HepG2 (cell line): ENCODE measurements at regions not wholly inside any gene's neighbourhood (a gene's known extent, or its start where the extent isn't known, plus 50 kb on each side); places are given as distances from the start of the nearest gene placed in this dataset.

Experiments
- ATAC-seq: fragments of 200-7000 bp; cut with Tn5 transposase; 3 replicates; pipeline ENCODE4 v1.9.1; 2020; ENCODE audit warnings: mild to moderate bottlenecking, moderate library complexity
- BruUV-seq: library from RNA; stranded (reverse); fragments of 400-500 nt; replicated peaks from 2 replicates; lab custom pipeline; 2021; lab: Mats Ljungman, UMichigan
- CTCF ChIA-PET: fragments of 300-600 bp; formaldehyde crosslinking; extraction: SDS; loops from one replicate; lab custom pipeline; 2021; ENCODE audit warnings: low total read pairs, inconsistent platforms, low intra/inter-chr PET ratio; lab: Yijun Ruan, JAX
- POLR2A ChIA-PET: fragments of 350-600 bp; sonication (Branson Sonifier 250); formaldehyde crosslinking; loops from one replicate; lab custom pipeline; 2020; ENCODE audit warnings: antibody characterized with exemption, inconsistent platforms; lab: Yijun Ruan, JAX
- DNase-seq: peaks from one replicate; pipeline ENCODE4 v3.0.0-alpha.2; 2015; ENCODE audit warnings: low spot score
- FAIRE-seq: peaks from 3 replicates; lab custom pipeline; 2011; peaks lifted over from hg19 to GRCh38; lab: Jason Lieb, UNC
- H2AFZ ChIP-seq: one replicate; pipeline ENCODE4 v1.6.1; 2011; ENCODE audit warnings: low read length, inconsistent platforms
- H3K27ac ChIP-seq: fragments of 300-600 bp; 3 replicates; pipeline ENCODE4 v1.8.0; 2011; ENCODE audit warnings: mixed run types, mild to moderate bottlenecking, mixed read lengths, low read length, inconsistent platforms; ENCODE audit not compliant: insufficient read depth; ENCODE audit errors: extremely low read length
- H3K27me3 ChIP-seq, 2 experiments: fragments of 200-600 bp in 1 of 2; 2 replicates in 1 of 2; 3 replicates in 1 of 2; pipeline versions ENCODE4 v1.6.0 to v1.8.0; 2011; ENCODE audit warnings: low read length in 2 of 2, mild to moderate bottlenecking in 2 of 2, moderate library complexity in 2 of 2, inconsistent platforms in 1 of 2; ENCODE audit not compliant: insufficient read depth in 2 of 2, control insufficient read depth in 1 of 2
- H3K36me3 ChIP-seq, 2 experiments: fragments of 200-600 bp in 1 of 2; replicated peaks in 1 of 2; 2 replicates in 1 of 2; 3 replicates in 1 of 2; pipeline versions ENCODE4 v1.5.1 to v1.8.0; 2011; ENCODE audit warnings: low read length in 2 of 2, inconsistent platforms in 1 of 2; ENCODE audit not compliant: insufficient read depth in 2 of 2, control insufficient read depth in 1 of 2
- H3K4me1 ChIP-seq: 2 replicates; pipeline ENCODE4 v1.5.1; 2012; ENCODE audit warnings: low read length, inconsistent platforms; ENCODE audit not compliant: insufficient read depth
- H3K4me2 ChIP-seq: 2 replicates; pipeline ENCODE4 v1.6.0; 2011; ENCODE audit warnings: low read depth, low read length, inconsistent platforms
- H3K4me3 ChIP-seq, 3 experiments: fragments of 200-600 bp in 1 of 3; sonication (generic), shearing (Covaris generic) in 1 of 3; replicated peaks in 1 of 3; 2 replicates each; pipeline ENCODE4 v1.5.1; 2011 to 2016; ENCODE audit warnings: low read length in 3 of 3, inconsistent platforms in 2 of 3, low read depth in 2 of 3, mild to moderate bottlenecking in 2 of 3, control low read depth in 1 of 3, mixed read lengths in 1 of 3; ENCODE audit not compliant: insufficient read depth in 1 of 3
- H3K79me2 ChIP-seq: one replicate; pipeline ENCODE4 v1.6.1; 2011; ENCODE audit warnings: low read length, inconsistent platforms; ENCODE audit not compliant: insufficient read depth
- H3K9ac ChIP-seq: 2 replicates; pipeline ENCODE4 v1.6.0; 2011; ENCODE audit warnings: mild to moderate bottlenecking, low read depth, low read length, inconsistent platforms; ENCODE audit not compliant: insufficient read depth
- H3K9me3 ChIP-seq: 2 replicates; pipeline ENCODE4 v1.5.1; 2012; ENCODE audit warnings: mild to moderate bottlenecking, low read length
- H4K20me1 ChIP-seq: 2 replicates; pipeline ENCODE4 v1.6.0; 2011; ENCODE audit warnings: inconsistent platforms, mild to moderate bottlenecking, low read length, moderate library complexity; ENCODE audit not compliant: insufficient read depth
- NBN ChIP-seq: fragments of 450-650 bp; conservative IDR thresholded peaks from 2 replicates; pipeline ENCODE4 v1.6.1; 2017
- ZNF180 ChIP-seq: sonication (generic); formaldehyde crosslinking; IDR thresholded peaks from 2 replicates; pipeline ENCODE4 v1.4.0; 2020; ENCODE audit warnings: low read depth, missing genetic modification reagents, borderline replicate concordance
- ZNF780A ChIP-seq: sonication (generic); formaldehyde crosslinking; IDR thresholded peaks from 2 replicates; pipeline ENCODE4 v1.8.0; 2022; ENCODE audit warnings: mild to moderate bottlenecking, missing genetic modification reagents, moderate library complexity
- WGBS: methylation state at CpG from one replicate; pipeline ENCODE4 v1.1.6; 2017; ENCODE audit warnings: low lambda C conversion rate; 5-methylcytosine and 5-hydroxymethylcytosine counted together
- in situ Hi-C: cut with HindIII; loops from 2 replicates; pipeline ENCODE4 v1.10.0; 2017; ENCODE audit warnings: low pct_unique_long_range_greater_than_20kb; ENCODE audit not compliant: extremely low pct_ligation_motif_present
- intact Hi-C: fragments of 100-400 bp; cut with micrococcal nuclease; formaldehyde crosslinking; loops from one replicate; pipeline ENCODE4 v1.10.0; 2022; ENCODE audit not compliant: unreplicated experiment
- TF ChIP-seq, protein P1 (sequence below): sonication (generic); formaldehyde crosslinking; IDR thresholded peaks from 2 replicates; pipeline ENCODE4 v1.4.0; 2020; ENCODE audit warnings: missing genetic modification reagents
- TF ChIP-seq, protein P2 (sequence below): IDR thresholded peaks from 2 replicates; pipeline ENCODE4 v1.6.1; 2012; ENCODE audit warnings: inconsistent platforms
- TF ChIP-seq, protein P3 (sequence below): IDR thresholded peaks from 2 replicates; pipeline ENCODE4 v1.6.1; 2016; ENCODE audit warnings: control low read depth
- TF ChIP-seq, protein P4 (sequence below), 2 experiments: sonication (generic) in 1 of 2; formaldehyde crosslinking in 1 of 2; IDR thresholded peaks; 2 replicates each; pipeline versions ENCODE4 v1.4.0 to v1.6.1; 2018 to 2020; ENCODE audit warnings: missing genetic modification reagents in 2 of 2, borderline replicate concordance in 1 of 2, low read depth in 1 of 2, mild to moderate bottlenecking in 1 of 2, missing biosample characterization in 1 of 2

DNA sequence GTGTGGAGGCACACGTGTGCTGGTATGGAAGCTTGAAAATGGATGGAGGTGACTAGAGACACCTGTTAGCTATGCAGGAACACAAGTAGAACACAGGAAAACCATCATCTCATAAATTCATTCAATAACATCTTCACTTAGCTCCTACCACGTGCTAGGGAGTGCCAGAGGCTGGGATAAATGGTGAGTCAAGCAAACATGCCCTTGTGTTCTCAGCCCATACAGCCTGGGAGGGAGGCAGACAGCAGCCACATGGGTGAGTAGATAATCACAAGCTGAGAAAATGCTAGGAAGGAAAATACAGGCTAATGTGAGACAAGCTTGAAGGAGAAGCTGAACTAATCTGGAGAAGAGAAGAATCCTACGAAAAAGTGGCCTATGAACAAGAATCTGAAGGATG lies 468.0 kb upstream of the ZMIZ1 start:
- POLR2A ChIA-PET, result no interaction called here
- CTCF ChIA-PET, result no interaction called here
- H3K79me2 ChIP-seq, result no peaks in the 10 kb centered on the region
- H3K36me3 ChIP-seq, result no peaks in the 10 kb centered on the region
- in situ Hi-C loops (no loop called here), intact Hi-C loops (no loop called here)
- WGBS, result 31% methylated on average over 3 of the region's 3 CpGs
- no peak overlapping the region for H3K4me2 ChIP-seq
- FAIRE-seq, result no peak
- no peak for TF ChIP-seq ZNF180
- TF ChIP-seq, protein P1, sequence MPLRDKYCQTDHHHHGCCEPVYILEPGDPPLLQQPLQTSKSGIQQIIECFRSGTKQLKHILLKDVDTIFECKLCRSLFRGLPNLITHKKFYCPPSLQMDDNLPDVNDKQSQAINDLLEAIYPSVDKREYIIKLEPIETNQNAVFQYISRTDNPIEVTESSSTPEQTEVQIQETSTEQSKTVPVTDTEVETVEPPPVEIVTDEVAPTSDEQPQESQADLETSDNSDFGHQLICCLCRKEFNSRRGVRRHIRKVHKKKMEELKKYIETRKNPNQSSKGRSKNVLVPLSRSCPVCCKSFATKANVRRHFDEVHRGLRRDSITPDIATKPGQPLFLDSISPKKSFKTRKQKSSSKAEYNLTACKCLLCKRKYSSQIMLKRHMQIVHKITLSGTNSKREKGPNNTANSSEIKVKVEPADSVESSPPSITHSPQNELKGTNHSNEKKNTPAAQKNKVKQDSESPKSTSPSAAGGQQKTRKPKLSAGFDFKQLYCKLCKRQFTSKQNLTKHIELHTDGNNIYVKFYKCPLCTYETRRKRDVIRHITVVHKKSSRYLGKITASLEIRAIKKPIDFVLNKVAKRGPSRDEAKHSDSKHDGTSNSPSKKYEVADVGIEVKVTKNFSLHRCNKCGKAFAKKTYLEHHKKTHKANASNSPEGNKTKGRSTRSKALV (CRISPR knock-in tag), result no peak
- TF ChIP-seq, protein P2, sequence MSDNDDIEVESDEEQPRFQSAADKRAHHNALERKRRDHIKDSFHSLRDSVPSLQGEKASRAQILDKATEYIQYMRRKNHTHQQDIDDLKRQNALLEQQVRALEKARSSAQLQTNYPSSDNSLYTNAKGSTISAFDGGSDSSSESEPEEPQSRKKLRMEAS, result 0 out of 2 replicates have a peak, but pooled peaks have one; percentile 17
- TF ChIP-seq, protein P3, sequence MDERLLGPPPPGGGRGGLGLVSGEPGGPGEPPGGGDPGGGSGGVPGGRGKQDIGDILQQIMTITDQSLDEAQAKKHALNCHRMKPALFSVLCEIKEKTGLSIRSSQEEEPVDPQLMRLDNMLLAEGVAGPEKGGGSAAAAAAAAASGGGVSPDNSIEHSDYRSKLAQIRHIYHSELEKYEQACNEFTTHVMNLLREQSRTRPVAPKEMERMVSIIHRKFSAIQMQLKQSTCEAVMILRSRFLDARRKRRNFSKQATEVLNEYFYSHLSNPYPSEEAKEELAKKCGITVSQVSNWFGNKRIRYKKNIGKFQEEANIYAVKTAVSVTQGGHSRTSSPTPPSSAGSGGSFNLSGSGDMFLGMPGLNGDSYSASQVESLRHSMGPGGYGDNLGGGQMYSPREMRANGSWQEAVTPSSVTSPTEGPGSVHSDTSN, result no peak
- no peak for TF ChIP-seq ZNF780A (CRISPR knock-in tag)
- TF ChIP-seq, protein P4, sequence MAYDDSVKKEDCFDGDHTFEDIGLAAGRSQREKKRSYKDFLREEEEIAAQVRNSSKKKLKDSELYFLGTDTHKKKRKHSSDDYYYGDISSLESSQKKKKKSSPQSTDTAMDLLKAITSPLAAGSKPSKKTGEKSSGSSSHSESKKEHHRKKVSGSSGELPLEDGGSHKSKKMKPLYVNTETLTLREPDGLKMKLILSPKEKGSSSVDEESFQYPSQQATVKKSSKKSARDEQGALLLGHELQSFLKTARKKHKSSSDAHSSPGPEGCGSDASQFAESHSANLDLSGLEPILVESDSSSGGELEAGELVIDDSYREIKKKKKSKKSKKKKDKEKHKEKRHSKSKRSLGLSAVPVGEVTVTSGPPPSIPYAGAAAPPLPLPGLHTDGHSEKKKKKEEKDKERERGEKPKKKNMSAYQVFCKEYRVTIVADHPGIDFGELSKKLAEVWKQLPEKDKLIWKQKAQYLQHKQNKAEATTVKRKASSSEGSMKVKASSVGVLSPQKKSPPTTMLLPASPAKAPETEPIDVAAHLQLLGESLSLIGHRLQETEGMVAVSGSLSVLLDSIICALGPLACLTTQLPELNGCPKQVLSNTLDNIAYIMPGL (CRISPR knock-in tag; IDR thresholded peaks at IDR 0.05; ENCODE audit: borderline replicate concordance in 1 of 2, low read depth in 1 of 2), result no peak
- TF ChIP-seq NBN, result no peak
- TF ChIP-seq, all 625 proteins: peak for 1
- Histone ChIP-seq H3K27me3 (peaks cover 3 to 7% of the 10 kb centered on the region in 2 experiments; a peak in 4 of 5 replicates), H2AFZ (no peak overlapping the region), H3K4me1 (no peaks in the 10 kb centered on the region), H3K9ac (no peak overlapping the region), H3K9me3 (no peaks in the 10 kb centered on the region), H3K27ac (no peak overlapping the region), H3K4me3 (no peak overlapping the region), H4K20me1 (no peaks in the 10 kb centered on the region)
- ATAC-seq (no peak), DNase-seq (no peak)
- BruUV-seq, result no TSS peak
